ENCODE measurements at regions not wholly inside any gene's neighbourhood (a gene's known extent, or its start where the extent isn't known, plus 50 kb on each side); places are given as distances from the start of the nearest gene placed in this dataset.

DNA sequence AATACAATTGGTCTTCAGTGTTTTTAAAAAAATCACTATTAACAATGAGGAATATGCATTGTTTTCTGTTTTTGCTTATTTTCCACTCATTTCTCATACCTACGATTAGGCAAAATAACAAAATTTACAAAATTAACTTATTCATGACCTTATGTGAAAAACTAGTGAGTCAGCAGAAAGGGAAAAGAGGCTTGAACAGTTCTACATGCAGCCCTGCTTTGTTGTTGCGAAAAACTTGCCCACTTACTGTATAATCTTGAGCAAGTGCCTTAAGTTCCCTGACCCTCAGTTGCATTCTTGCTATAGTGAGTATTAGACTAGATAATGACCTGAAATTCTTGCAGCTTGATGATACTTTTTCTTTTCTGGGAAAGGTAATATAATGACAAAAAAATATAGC, 551.1 kb upstream of the BCHE start:
- TF ChIP-seq, protein P1, sequence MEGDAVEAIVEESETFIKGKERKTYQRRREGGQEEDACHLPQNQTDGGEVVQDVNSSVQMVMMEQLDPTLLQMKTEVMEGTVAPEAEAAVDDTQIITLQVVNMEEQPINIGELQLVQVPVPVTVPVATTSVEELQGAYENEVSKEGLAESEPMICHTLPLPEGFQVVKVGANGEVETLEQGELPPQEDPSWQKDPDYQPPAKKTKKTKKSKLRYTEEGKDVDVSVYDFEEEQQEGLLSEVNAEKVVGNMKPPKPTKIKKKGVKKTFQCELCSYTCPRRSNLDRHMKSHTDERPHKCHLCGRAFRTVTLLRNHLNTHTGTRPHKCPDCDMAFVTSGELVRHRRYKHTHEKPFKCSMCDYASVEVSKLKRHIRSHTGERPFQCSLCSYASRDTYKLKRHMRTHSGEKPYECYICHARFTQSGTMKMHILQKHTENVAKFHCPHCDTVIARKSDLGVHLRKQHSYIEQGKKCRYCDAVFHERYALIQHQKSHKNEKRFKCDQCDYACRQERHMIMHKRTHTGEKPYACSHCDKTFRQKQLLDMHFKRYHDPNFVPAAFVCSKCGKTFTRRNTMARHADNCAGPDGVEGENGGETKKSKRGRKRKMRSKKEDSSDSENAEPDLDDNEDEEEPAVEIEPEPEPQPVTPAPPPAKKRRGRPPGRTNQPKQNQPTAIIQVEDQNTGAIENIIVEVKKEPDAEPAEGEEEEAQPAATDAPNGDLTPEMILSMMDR (IDR thresholded peaks at IDR 0.05), result no peak
- TF ChIP-seq POLR2A (IDR thresholded peaks at IDR 0.05), result no peak

Measured in body of pancreas (tissue), 4 donors.